Erythroblast (primary cell): ENCODE measurements at regions not wholly inside any gene's neighbourhood (a gene's known extent, or its start where the extent isn't known, plus 50 kb on each side); places are given as distances from the start of the nearest gene placed in this dataset.

Experiments used
- GATA1 ChIP-seq: IDR thresholded peaks from 2 replicates; pipeline ENCODE4 v1.6.1; 2011; ENCODE audit warnings: low read depth, mild to moderate bottlenecking, control low read depth, low read length, moderate library complexity
- POLR2A ChIP-seq: IDR thresholded peaks from 2 replicates; pipeline ENCODE4 v1.6.1; 2011; ENCODE audit warnings: mild to moderate bottlenecking, low read length

DNA sequence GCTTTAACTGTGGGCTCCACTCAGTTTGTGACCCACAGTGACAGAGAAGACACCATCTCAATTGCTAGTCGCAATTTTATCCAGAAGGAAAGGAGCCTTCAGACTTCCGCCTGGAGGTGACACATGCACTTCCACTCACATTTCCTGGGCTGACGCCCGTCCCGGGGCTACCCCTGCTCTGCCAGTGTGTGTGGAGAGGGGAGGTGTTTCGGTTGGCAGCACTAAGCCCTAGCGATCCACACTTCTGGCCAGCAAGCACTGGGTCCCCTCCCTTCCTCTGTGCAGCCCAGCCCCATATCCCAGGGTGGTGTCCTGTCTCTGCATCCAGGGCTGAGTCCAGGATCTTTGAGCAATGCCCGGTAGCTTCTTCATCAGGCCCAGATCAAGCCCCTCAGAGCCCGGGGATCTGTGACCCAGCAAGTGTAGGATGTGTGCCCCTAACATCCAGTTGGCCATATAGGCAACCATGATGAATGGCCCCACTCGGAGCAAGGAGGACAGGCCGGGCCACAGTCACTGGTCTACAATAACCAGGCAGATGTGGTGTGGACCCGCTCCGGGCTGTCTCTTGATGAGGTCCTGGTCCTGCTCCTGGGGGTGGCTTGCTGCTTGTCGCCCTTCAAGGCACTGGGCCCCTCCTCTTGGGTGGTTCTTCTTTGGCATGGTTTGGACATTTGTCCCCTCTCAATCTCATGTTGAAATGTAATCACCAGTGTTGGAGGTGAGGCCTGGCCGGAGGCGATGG lies 141.9 kb upstream of the SPACA7 start:
- TF ChIP-seq POLR2A (no peak), GATA1 (no peak)
